ENCODE measurements at regions not wholly inside any gene's neighbourhood (a gene's known extent, or its start where the extent isn't known, plus 50 kb on each side); places are given as distances from the start of the nearest gene placed in this dataset.

- no peak overlapping the region for H2AFZ ChIP-seq (ENCODE audit: low read length)
- no peak overlapping the region for H3K9ac ChIP-seq (ENCODE audit: extremely low read depth, insufficient read length, low read length)
- no peak overlapping the region for H4K5ac ChIP-seq (ENCODE audit: insufficient read length, low read depth, low read length)
- H3K4me3 Mint-ChIP-seq = no peak overlapping the region
- H2AK5ac ChIP-seq (ENCODE audit: insufficient read length, low read length) = no peak overlapping the region
- H3K27ac Mint-ChIP-seq = no peak overlapping the region
- peaks cover 34 to 52% of the 10 kb centered on the region in 2 experiments for H3K4me1 Mint-ChIP-seq
- H4K91ac ChIP-seq (ENCODE audit: insufficient read length, low read depth, low read length) = no peak overlapping the region
- no peaks in the 10 kb centered on the region for H3K23me2 ChIP-seq (ENCODE audit: insufficient read length, low read depth, low read length, poor library complexity, severe bottlenecking)
- no peaks in the 10 kb centered on the region for H3K79me1 ChIP-seq (ENCODE audit: insufficient read depth, low read depth, low read length, poor library complexity, severe bottlenecking)
- no peak for TF ChIP-seq CTCF (conservative IDR thresholded peaks at IDR 0.05)
- H3K27me3 ChIP-seq (ENCODE audit: insufficient read depth, low read length) = no peaks in the 10 kb centered on the region; the same call in 1 of the 2 replicates
- H3K27ac ChIP-seq (ENCODE audit: insufficient read length, low read depth, low read length) = no peak overlapping the region
- no peak for DNase-seq
- H3T11ph ChIP-seq (ENCODE audit: low read length) = no peak overlapping the region
- peaks cover 6% of the 10 kb centered on the region; the same call in 1 of the 2 replicates for H3K4me1 ChIP-seq (ENCODE audit: insufficient read depth, low read length)
- no peak overlapping the region for H2BK5ac ChIP-seq (ENCODE audit: insufficient read length, low read length)
- no peak overlapping the region for H2BK15ac ChIP-seq (ENCODE audit: low read depth, low read length)
- H3K23ac ChIP-seq (ENCODE audit: insufficient read length, low read depth, low read length) = no peak overlapping the region
- H2BK120ac ChIP-seq (ENCODE audit: low read depth, low read length, poor library complexity, severe bottlenecking) = no peak overlapping the region
- no peak overlapping the region for H2BK20ac ChIP-seq (ENCODE audit: low read depth, low read length, poor library complexity, severe bottlenecking)
- no peaks in the 10 kb centered on the region; a peak in 1 of 5 replicates for H3K9me3 Mint-ChIP-seq
- H3K9me3 ChIP-seq (ENCODE audit: control insufficient read depth, low read depth, low read length) = no peaks in the 10 kb centered on the region
- no CpG with 5 or more reads among the region's 5 CpGs for WGBS (ENCODE audit: extremely low coverage, insufficient read length, low lambda C conversion rate)
- H3K79me2 ChIP-seq (ENCODE audit: insufficient read depth, low read length) = peaks cover 2% of the 10 kb centered on the region; the same call in 1 of the 2 replicates
- no peak overlapping the region for H4K8ac ChIP-seq (replicated peaks; ENCODE audit: insufficient read length, low read depth, low read length)
- H3K18ac ChIP-seq (ENCODE audit: insufficient read length, low read depth, low read length) = no peak overlapping the region
- no peak overlapping the region for H3K4ac ChIP-seq (ENCODE audit: low read depth, low read length)
- peaks cover 0 to 18% (median 2%) of the 10 kb centered on the region in 3 experiments; a peak in 3 of 7 replicates for H3K36me3 Mint-ChIP-seq (ENCODE audit: insufficient read depth in 1 of 3, low read depth in 3 of 3)
- no peaks in the 10 kb centered on the region for H4K20me1 ChIP-seq (ENCODE audit: control insufficient read depth, insufficient read depth, insufficient read length)
- no peak overlapping the region for H2BK12ac ChIP-seq (ENCODE audit: insufficient read length, low read depth, low read length)
- H3K56ac ChIP-seq (ENCODE audit: insufficient read length, low read depth, low read length) = no peak overlapping the region
- H3K14ac ChIP-seq (ENCODE audit: insufficient read depth, low read length) = no peak overlapping the region
- no peaks in the 10 kb centered on the region for H3K27me3 Mint-ChIP-seq (ENCODE audit: low read depth)
- no peak overlapping the region for H3K4me2 ChIP-seq (ENCODE audit: insufficient read depth, insufficient read length, low read length)
Measured at GRCh38 chr5:67809589-67809988, 406.0 kb upstream of the PIK3R1 start.
